Prostate gland (tissue), 2 donors: ENCODE measurements at regions not wholly inside any gene's neighbourhood (a gene's known extent, or its start where the extent isn't known, plus 50 kb on each side); places are given as distances from the start of the nearest gene placed in this dataset.

Source experiments
- DNase-seq: peaks from one replicate; pipeline ENCODE4 v3.0.0-alpha.2; 2019; ENCODE audit warnings: low spot score
- H3K27ac ChIP-seq, 2 donors: fragments of 200-600 bp; sonication (generic); 2 replicates each; pipeline ENCODE4 v1.5.1; 2017 to 2019
- H3K27me3 ChIP-seq: fragments of 200-600 bp; sonication (generic); replicated peaks from 2 replicates; pipeline ENCODE4 v1.5.1; 2019; ENCODE audit not compliant: insufficient read depth
- H3K36me3 ChIP-seq, 2 donors: fragments of 200-600 bp; sonication (generic); 1 replicate in 1 of 2; 2 replicates in 1 of 2; pipeline versions ENCODE4 v1.5.1 to v1.8.1; 2017 to 2019
- H3K4me1 ChIP-seq: fragments of 200-600 bp; sonication (generic); replicated peaks from 2 replicates; pipeline ENCODE4 v1.5.1; 2019
- H3K4me3 ChIP-seq, 2 donors: fragments of 200-600 bp; sonication (generic); 2 replicates each; pipeline ENCODE4 v1.5.1; 2017 to 2019
- H3K9me3 ChIP-seq: fragments of 200-600 bp; sonication (generic); 2 replicates; pipeline ENCODE4 v1.5.1; 2017
- POLR2A ChIP-seq: fragments of 450-650 bp; IDR thresholded peaks from one replicate; pipeline ENCODE4 v1.6.1; 2016; ENCODE audit warnings: antibody characterized with exemption, mild to moderate bottlenecking
- POLR2AphosphoS5 ChIP-seq: sonication (generic); formaldehyde crosslinking; IDR thresholded peaks from one replicate; pipeline ENCODE4 v1.6.1; 2017; ENCODE audit warnings: antibody characterized with exemption
- WGBS: methylation state at CpG from one replicate; pipeline ENCODE4 v1.1.5; 2018; 5-methylcytosine and 5-hydroxymethylcytosine counted together
- intact Hi-C: fragments of 100-400 bp; cut with DNase I; formaldehyde crosslinking; loops from one replicate; pipeline ENCODE4 v1.14.2; 2022
- TF ChIP-seq, protein P1 (sequence below), 4 experiments: fragments of 200-600 bp in 2 of 4; fragments of 450-650 bp in 2 of 4; sonication (generic) in 2 of 4; IDR thresholded peaks; 1 replicate in 3 of 4; 2 replicates in 1 of 4; pipeline ENCODE4 v1.5.1; 2016 to 2019; ENCODE audit warnings: antibody characterized with exemption in 4 of 4, mild to moderate bottlenecking in 2 of 4, moderate library complexity in 2 of 4

DNA sequence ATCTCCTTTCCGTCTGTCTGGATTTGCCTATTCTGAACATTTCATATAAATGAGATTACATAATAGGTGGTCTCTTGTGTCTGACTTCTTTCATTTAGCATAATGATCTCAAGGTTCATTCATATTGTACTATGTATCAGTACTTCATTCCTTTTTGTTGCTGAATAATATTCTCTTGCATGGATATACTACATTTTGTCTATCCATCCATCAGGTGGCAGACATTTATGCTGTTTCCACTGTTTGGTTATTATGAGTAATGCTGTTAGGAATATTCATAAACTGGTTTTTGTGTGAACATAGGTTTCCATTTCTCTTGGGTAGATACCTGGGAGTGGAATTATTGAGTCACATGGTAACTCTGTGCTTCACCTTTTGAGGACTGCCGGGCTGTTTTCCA is 148.2 kb upstream of the PMEPA1 start:
- Histone ChIP-seq H3K36me3 (no peaks in the 10 kb centered on the region), H3K27me3 (no peaks in the 10 kb centered on the region), H3K27ac (no peak overlapping the region), H3K9me3 (no peaks in the 10 kb centered on the region), H3K4me1 (no peaks in the 10 kb centered on the region), H3K4me3 (no peak overlapping the region)
- no peak for DNase-seq
- WGBS: 93% methylated on average over 2 of the region's 2 CpGs
- intact Hi-C loops: no loop called here
- TF ChIP-seq POLR2AphosphoS5 (no peak), POLR2A (no peak)
- TF ChIP-seq, protein P1, sequence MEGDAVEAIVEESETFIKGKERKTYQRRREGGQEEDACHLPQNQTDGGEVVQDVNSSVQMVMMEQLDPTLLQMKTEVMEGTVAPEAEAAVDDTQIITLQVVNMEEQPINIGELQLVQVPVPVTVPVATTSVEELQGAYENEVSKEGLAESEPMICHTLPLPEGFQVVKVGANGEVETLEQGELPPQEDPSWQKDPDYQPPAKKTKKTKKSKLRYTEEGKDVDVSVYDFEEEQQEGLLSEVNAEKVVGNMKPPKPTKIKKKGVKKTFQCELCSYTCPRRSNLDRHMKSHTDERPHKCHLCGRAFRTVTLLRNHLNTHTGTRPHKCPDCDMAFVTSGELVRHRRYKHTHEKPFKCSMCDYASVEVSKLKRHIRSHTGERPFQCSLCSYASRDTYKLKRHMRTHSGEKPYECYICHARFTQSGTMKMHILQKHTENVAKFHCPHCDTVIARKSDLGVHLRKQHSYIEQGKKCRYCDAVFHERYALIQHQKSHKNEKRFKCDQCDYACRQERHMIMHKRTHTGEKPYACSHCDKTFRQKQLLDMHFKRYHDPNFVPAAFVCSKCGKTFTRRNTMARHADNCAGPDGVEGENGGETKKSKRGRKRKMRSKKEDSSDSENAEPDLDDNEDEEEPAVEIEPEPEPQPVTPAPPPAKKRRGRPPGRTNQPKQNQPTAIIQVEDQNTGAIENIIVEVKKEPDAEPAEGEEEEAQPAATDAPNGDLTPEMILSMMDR (IDR thresholded peaks at IDR 0.05): no peak

DNA sequence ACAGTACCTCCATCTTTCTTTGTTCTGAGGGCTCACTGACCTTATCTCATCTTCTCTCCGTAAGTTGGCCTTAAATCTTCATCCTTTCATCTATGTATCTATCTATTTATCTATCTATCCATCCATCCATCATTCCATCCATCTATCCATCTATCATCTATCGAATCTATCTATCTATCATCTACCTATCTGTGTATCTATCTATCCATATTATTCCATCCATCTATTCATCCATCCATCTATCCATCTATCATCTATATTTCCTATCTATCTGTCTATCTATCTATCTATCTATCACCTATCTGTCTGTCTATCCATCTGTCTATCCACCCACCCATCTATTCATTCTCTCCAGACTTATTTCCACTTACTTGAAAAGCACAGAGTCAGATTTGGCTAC is 147.3 kb upstream of the PMEPA1 start:
- H3K27ac ChIP-seq: no peak overlapping the region
- H3K9me3 ChIP-seq: no peaks in the 10 kb centered on the region
- H3K4me3 ChIP-seq: no peak overlapping the region
- intact Hi-C loops: no loop called here
- no peaks in the 10 kb centered on the region for H3K27me3 ChIP-seq
- no peak for DNase-seq
- no peaks in the 10 kb centered on the region for H3K36me3 ChIP-seq
- TF ChIP-seq, protein P1 (IDR thresholded peaks at IDR 0.05): no peak
- TF ChIP-seq POLR2AphosphoS5 (no peak), POLR2A (no peak)
- no peaks in the 10 kb centered on the region for H3K4me1 ChIP-seq
- WGBS: 96% methylated on average over 2 of the region's 2 CpGs

DNA sequence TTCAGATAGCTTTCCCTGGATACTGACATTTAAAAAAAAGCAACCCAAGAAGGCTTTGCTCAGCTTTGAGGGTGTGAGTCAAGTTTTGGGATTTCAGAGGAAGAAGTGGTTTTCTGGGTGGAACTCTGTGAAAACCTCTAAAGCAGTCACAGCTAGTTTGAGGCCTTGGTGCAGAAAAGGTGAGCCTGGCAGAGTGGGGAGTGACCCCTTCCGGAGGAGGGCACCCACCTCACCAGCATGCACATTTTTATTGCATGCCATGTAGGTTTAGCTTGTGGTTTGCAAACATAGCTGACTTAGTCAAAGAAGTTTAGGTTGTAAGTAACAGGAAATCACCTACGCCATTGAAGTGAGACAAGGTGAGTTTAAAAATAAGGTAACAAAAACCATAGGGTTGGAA is 146.8 kb upstream of the PMEPA1 start:
- TF ChIP-seq, protein P1 (IDR thresholded peaks at IDR 0.05): no peak

DNA sequence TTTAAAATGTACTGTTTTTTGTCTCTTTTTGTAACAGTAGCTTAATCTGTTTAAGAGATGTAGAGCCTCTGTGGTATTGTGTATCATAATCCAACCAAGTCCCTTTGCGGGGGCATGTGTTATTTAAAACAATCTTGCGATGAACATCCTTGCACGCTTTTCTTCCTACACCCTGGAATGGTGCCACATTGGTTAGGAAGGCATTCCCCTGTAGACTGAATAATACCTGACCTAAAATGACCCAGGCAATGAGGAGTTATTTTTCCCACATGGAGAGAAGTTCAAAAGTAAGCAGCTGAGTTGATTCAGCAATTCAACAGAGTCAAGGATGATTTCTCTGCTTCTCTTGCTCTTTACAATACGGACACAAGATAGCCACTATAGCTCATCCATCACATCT is 142.0 kb upstream of the PMEPA1 start:
- DNase-seq: no peak

More for the DNA sequence above, 146.8 kb upstream of the PMEPA1 start:
- H3K4me3 ChIP-seq: no peak overlapping the region
- no peaks in the 10 kb centered on the region for H3K36me3 ChIP-seq
- DNase-seq: no peak
- H3K4me1 ChIP-seq: no peaks in the 10 kb centered on the region
- no peaks in the 10 kb centered on the region for H3K9me3 ChIP-seq
- H3K27ac ChIP-seq: no peak overlapping the region
- intact Hi-C loops: no loop called here
- 81% methylated on average over 2 of the region's 2 CpGs for WGBS
- H3K27me3 ChIP-seq: no peaks in the 10 kb centered on the region

DNA sequence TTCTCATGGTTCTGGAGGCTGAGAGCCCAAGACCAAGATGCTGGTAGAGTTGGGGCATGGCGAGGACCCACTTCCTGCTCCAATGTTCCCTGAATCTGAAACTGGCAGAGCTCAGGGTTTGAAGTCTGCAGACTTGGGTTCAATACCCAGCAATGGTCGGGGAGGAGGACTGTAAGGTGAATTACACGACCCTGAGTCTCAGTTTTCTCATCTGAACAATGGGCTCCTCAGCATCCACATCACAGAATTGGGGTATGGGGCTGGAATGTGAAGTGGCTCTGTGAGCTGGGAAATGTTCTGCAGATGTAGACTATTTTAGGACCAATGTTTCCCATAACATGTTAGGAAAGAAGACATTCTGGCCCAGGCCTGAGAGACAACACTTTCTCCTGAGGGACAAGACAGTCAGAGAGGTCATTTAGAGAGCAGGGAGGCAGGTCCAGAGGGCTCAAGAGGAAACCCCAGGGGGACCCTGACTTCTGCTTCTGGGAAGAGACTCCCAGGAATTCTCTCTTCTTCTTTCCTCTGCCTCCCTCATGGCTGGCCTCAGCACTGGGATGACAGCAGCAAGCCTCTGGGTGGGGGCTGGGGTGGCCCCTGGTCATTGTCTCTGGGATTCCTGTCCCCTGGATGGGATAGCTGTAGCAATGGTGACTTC is 141.3 kb upstream of the PMEPA1 start:
- Histone ChIP-seq H3K4me3 (no peak overlapping the region), H3K9me3 (no peaks in the 10 kb centered on the region), H3K4me1 (no peaks in the 10 kb centered on the region), H3K36me3 (no peaks in the 10 kb centered on the region), H3K27me3 (no peaks in the 10 kb centered on the region), H3K27ac (no peak overlapping the region)
- WGBS: 89% methylated on average over 3 of the region's 3 CpGs
- TF ChIP-seq, protein P1 (IDR thresholded peaks at IDR 0.05): no peak
- TF ChIP-seq POLR2A (no peak), POLR2AphosphoS5 (no peak)
- intact Hi-C loops: no loop called here
- no peak for DNase-seq

More for the DNA sequence above, 142.0 kb upstream of the PMEPA1 start:
- TF ChIP-seq, protein P1 (IDR thresholded peaks at IDR 0.05): no peak
- TF ChIP-seq POLR2A (no peak), POLR2AphosphoS5 (no peak)
- H3K9me3 ChIP-seq: no peaks in the 10 kb centered on the region
- H3K27ac ChIP-seq: no peak overlapping the region
- WGBS: 84% methylated on average over 4 of the region's 4 CpGs
- H3K4me3 ChIP-seq: no peak overlapping the region
- H3K36me3 ChIP-seq: no peaks in the 10 kb centered on the region
- no peaks in the 10 kb centered on the region for H3K27me3 ChIP-seq
- no peaks in the 10 kb centered on the region for H3K4me1 ChIP-seq
- intact Hi-C loops: no loop called here
